PFSK-1 (cell line): ENCODE measurements at regions not wholly inside any gene's neighbourhood (a gene's known extent, or its start where the extent isn't known, plus 50 kb on each side); places are given as distances from the start of the nearest gene placed in this dataset.

ENCODE experiments used
- FOXP2 ChIP-seq: optimal IDR thresholded peaks from 2 replicates; pipeline ENCODE3; 2011; ENCODE audit warnings: borderline replicate concordance, control low read depth, inconsistent platforms; ENCODE audit not compliant: insufficient read depth; ENCODE audit errors: extremely low read length, extremely low read depth
- POLR2AphosphoS5 ChIP-seq: IDR thresholded peaks from 2 replicates; pipeline ENCODE4 v1.6.1; 2012; ENCODE audit warnings: low read depth, mild to moderate bottlenecking, control low read depth, low read length, moderate library complexity
- SIN3A ChIP-seq: IDR thresholded peaks from 2 replicates; pipeline ENCODE4 v1.6.1; 2012; ENCODE audit warnings: mild to moderate bottlenecking, low read length, moderate library complexity, borderline replicate concordance; ENCODE audit not compliant: insufficient read depth
- TAF1 ChIP-seq: IDR thresholded peaks from 2 replicates; pipeline ENCODE4 v1.6.1; 2012; ENCODE audit warnings: low read length, control low read depth, borderline replicate concordance; ENCODE audit not compliant: insufficient read depth
- TF ChIP-seq, protein P1 (sequence below), 2 experiments: IDR thresholded peaks; 2 replicates each; pipeline versions ENCODE4 v1.6.1 to v1.8.0; 2011 to 2012; ENCODE audit warnings: low read depth in 2 of 2, low read length in 2 of 2, control low read depth in 1 of 2, inconsistent platforms in 1 of 2, mild to moderate bottlenecking in 1 of 2, moderate library complexity in 1 of 2; ENCODE audit not compliant: insufficient read depth in 1 of 2

DNA sequence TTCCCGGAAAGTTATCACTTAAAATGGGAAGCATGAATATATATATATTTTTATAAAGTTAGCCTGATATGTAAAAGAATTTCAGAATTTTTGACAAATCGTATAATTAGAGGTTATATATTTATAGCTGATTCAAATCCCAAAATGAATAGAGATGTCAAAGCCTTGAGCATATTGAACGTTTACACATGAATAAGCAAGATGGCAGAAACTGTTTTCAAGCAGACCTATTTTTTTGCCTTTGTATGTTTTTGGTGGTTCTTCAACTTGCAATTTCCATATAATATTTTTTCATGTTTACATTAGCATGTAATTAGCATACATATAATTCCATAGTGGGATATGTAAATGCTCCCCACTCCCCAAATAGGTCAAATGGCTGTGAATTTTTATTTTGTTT lies 189.9 kb downstream of the PRL start:
- TF ChIP-seq SIN3A (no peak), POLR2AphosphoS5 (no peak), FOXP2 (no peak), TAF1 (no peak)
- TF ChIP-seq, protein P1, sequence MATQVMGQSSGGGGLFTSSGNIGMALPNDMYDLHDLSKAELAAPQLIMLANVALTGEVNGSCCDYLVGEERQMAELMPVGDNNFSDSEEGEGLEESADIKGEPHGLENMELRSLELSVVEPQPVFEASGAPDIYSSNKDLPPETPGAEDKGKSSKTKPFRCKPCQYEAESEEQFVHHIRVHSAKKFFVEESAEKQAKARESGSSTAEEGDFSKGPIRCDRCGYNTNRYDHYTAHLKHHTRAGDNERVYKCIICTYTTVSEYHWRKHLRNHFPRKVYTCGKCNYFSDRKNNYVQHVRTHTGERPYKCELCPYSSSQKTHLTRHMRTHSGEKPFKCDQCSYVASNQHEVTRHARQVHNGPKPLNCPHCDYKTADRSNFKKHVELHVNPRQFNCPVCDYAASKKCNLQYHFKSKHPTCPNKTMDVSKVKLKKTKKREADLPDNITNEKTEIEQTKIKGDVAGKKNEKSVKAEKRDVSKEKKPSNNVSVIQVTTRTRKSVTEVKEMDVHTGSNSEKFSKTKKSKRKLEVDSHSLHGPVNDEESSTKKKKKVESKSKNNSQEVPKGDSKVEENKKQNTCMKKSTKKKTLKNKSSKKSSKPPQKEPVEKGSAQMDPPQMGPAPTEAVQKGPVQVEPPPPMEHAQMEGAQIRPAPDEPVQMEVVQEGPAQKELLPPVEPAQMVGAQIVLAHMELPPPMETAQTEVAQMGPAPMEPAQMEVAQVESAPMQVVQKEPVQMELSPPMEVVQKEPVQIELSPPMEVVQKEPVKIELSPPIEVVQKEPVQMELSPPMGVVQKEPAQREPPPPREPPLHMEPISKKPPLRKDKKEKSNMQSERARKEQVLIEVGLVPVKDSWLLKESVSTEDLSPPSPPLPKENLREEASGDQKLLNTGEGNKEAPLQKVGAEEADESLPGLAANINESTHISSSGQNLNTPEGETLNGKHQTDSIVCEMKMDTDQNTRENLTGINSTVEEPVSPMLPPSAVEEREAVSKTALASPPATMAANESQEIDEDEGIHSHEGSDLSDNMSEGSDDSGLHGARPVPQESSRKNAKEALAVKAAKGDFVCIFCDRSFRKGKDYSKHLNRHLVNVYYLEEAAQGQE (IDR thresholded peaks at IDR 0.05; ENCODE audit: insufficient read depth in 1 of 2, low read depth in 2 of 2, low read length in 2 of 2) = no peak

DNA sequence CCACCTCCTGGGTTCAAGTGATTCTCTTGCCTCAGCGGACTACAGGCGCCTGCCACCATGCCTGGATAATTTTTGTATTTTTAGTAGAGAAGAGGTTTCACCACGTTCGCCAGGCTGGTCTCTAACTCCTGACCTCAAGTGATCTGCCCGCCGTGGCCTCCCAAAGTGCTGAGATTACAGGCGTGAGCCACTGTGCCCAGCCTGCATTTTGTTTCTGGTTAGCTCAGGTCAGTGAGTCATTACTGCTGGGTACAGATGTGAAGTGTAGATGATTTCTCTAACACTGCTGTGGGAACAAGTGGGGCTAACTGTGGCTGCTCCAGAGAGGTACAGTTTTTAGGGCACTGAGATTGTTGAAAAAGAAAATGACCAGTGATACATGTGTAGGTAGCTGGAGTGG lies 188.6 kb downstream of the PRL start:
- TF ChIP-seq, protein P1 (IDR thresholded peaks at IDR 0.05; ENCODE audit: insufficient read depth in 1 of 2, low read depth in 2 of 2, low read length in 2 of 2) = no peak
- TF ChIP-seq SIN3A = no peak

DNA sequence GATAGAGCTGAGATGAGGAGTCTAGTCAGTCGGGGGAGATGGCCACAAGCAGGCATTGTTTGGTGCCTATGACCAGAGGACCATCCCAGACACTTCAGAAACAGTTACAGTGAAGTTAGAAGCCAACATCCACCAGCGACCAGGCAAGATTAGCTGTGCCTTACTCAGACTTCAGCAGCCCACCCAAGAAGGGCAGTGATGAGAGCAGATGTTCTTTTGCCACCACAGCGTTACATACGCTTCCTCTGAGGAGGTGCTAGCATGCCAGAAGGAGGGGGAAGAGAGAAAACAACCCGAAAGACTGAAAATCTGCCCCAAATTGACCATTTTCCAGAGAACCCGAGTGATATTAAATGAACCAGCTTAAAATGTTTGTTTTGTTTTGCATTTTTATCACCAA lies 186.8 kb downstream of the PRL start:
- TF ChIP-seq POLR2AphosphoS5 (no peak), SIN3A (no peak), TAF1 (no peak), FOXP2 (no peak)
- TF ChIP-seq, protein P1 (IDR thresholded peaks at IDR 0.05; ENCODE audit: insufficient read depth in 1 of 2, low read depth in 2 of 2, low read length in 2 of 2) = no peak

DNA sequence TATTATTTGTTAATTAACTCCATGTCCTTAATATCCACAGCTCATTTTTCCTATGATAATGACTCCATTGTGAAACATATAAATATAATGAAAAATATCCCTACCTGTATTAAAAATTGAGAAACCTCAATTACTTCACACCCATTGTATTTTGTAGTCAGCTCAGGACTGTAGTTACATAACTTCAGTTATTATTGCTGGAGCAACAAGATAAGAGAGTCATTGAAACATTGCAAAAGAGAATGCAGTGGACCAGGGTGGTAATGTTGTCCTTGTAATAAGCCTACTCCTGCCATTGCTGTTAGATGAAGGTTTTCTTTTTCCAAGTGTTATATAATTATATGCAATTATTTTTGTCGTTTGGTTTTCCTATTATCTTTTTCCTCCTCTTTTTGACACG lies 184.4 kb downstream of the PRL start:
- no peak for TF ChIP-seq FOXP2
- no peak for TF ChIP-seq POLR2AphosphoS5
- TF ChIP-seq, protein P1 (IDR thresholded peaks at IDR 0.05; ENCODE audit: insufficient read depth in 1 of 2, low read depth in 2 of 2, low read length in 2 of 2) = no peak
- TF ChIP-seq TAF1 = no peak
- TF ChIP-seq SIN3A = no peak

DNA sequence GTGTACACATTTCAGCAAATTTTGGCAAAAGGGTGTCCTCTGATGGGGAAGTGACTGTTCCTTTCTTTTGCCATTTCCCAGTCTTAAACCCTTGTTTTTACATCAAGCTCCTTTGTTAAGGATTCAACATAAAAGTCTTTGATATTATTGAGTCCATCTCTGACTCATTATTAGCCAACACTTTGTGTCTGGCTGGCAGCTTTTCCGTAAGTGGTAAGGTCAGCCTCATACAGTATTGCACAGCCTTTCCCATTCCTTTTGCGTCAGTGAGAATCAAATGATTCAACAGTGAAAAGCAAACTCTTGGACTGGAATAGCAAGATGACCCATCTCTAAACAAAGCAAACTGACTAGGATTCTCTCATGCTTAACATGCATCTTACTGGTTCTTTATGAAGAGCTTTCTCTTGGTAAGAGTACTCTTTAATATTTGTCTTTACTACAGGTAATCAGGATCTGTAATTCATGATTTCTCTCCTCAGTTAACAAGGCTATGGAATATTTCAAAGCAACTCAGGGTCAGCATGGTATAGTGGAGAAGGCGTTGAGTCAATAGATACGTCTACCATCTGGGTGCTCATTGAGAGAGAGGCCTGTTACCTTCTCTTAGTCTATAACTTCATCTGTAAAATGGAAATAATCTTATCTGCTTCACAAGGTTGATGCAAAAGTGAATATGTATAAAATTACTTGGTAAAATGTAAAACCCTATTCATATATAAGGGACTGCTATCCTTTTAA lies 183.6 kb downstream of the PRL start:
- TF ChIP-seq FOXP2 (no peak), POLR2AphosphoS5 (no peak), TAF1 (no peak), SIN3A (no peak)
- TF ChIP-seq, protein P1 (IDR thresholded peaks at IDR 0.05; ENCODE audit: insufficient read depth in 1 of 2, low read depth in 2 of 2, low read length in 2 of 2) = no peak
